ENCODE measurements at regions not wholly inside any gene's neighbourhood (a gene's known extent, or its start where the extent isn't known, plus 50 kb on each side); places are given as distances from the start of the nearest gene placed in this dataset.

- DNase-seq (ENCODE audit: low read depth): no peak
Measured at GRCh38 chr9:80223897-80224296, 652.1 kb downstream of the TLE4 start.

GRCh38 chr9:80222466-80223169 is 650.9 kb downstream of the TLE4 start:
- DNase-seq (ENCODE audit: low read depth): no peak

GRCh38 chr9:80218328-80218727 is 646.6 kb downstream of the TLE4 start:
- no peak for DNase-seq (ENCODE audit: low read depth)

GRCh38 chr9:80213613-80214012 is 641.8 kb downstream of the TLE4 start:
- no peak for DNase-seq (ENCODE audit: low read depth)

GRCh38 chr9:80208696-80209095 is 636.9 kb downstream of the TLE4 start:
- DNase-seq (ENCODE audit: low read depth): no peak

GRCh38 chr9:80204054-80204453 is 632.3 kb downstream of the TLE4 start:
- no peak for DNase-seq (ENCODE audit: low read depth)

GRCh38 chr9:80197661-80198060 is 625.9 kb downstream of the TLE4 start:
- DNase-seq (ENCODE audit: low read depth): no peak

GRCh38 chr9:80191108-80191507 is 619.3 kb downstream of the TLE4 start:
- DNase-seq (ENCODE audit: low read depth): no peak

- no peak for DNase-seq (ENCODE audit: low read depth)
Measured at GRCh38 chr9:80188579-80188978, 616.8 kb downstream of the TLE4 start.

- no peak for DNase-seq (ENCODE audit: low read depth)
Measured at GRCh38 chr9:80185112-80185738, 613.5 kb downstream of the TLE4 start.

GRCh38 chr9:80177949-80178480 is 606.2 kb downstream of the TLE4 start:
- DNase-seq (ENCODE audit: low read depth): no peak

- no peak for DNase-seq (ENCODE audit: low read depth)
Measured at GRCh38 chr9:80175286-80176150, 603.8 kb downstream of the TLE4 start.

- no peak for DNase-seq (ENCODE audit: low read depth)
Measured at GRCh38 chr9:80163889-80164288, 592.1 kb downstream of the TLE4 start.

GRCh38 chr9:80158554-80159170 is 586.9 kb downstream of the TLE4 start:
- no peak for DNase-seq (ENCODE audit: low read depth)

- no peak for DNase-seq (ENCODE audit: low read depth)
Measured at GRCh38 chr9:80158131-80158530, 586.4 kb downstream of the TLE4 start.

- DNase-seq (ENCODE audit: low read depth): no peak
Measured at GRCh38 chr9:80157561-80157983, 585.8 kb downstream of the TLE4 start.

- DNase-seq (ENCODE audit: low read depth): no peak
Measured at GRCh38 chr9:80156756-80157472, 585.1 kb downstream of the TLE4 start.

- DNase-seq (ENCODE audit: low read depth): no peak
Measured at GRCh38 chr9:80156262-80156661, 584.5 kb downstream of the TLE4 start.

GRCh38 chr9:80147866-80148265 is 576.1 kb downstream of the TLE4 start:
- DNase-seq (ENCODE audit: low read depth): no peak

GRCh38 chr9:80146466-80146865 is 574.7 kb downstream of the TLE4 start:
- no peak for DNase-seq (ENCODE audit: low read depth)

GRCh38 chr9:80144856-80145255 is 573.1 kb downstream of the TLE4 start:
- no peak for DNase-seq (ENCODE audit: low read depth)

GRCh38 chr9:80144406-80144805 is 572.6 kb downstream of the TLE4 start:
- DNase-seq (ENCODE audit: low read depth): no peak

Data from activated T-cell treated with anti-CD3 and anti-CD28 coated beads for 48 hours (primary cell).